Activated naive CD4-positive, alpha-beta T cell treated with anti-CD3 and anti-CD28 coated beads for 36 hours (primary cell): ENCODE measurements at regions not wholly inside any gene's neighbourhood (a gene's known extent, or its start where the extent isn't known, plus 50 kb on each side); places are given as distances from the start of the nearest gene placed in this dataset.

Experiments
- CTCF ChIA-PET: fragments of 350-600 bp; sonication (Branson Sonifier 250); formaldehyde crosslinking; loops from one replicate; lab custom pipeline; 2021; ENCODE audit warnings: antibody characterized with exemption; lab: Charles Lee
- DNase-seq: peaks from one replicate; pipeline ENCODE4 v3.0.0-alpha.2; 2020
- H3K27ac Mint-ChIP-seq: one replicate; pipeline ENCODE4 v1.8.0; 2021; ENCODE audit warnings: mild to moderate bottlenecking, mixed read lengths
- H3K27me3 Mint-ChIP-seq: one replicate; pipeline ENCODE4 v1.8.0; 2021; ENCODE audit warnings: low read depth, mixed read lengths
- H3K36me3 Mint-ChIP-seq: one replicate; pipeline ENCODE4 v1.8.0; 2021; ENCODE audit warnings: low read depth, mixed read lengths
- H3K4me1 Mint-ChIP-seq: one replicate; pipeline ENCODE4 v1.8.0; 2021; ENCODE audit warnings: low read depth, mixed read lengths
- H3K4me3 Mint-ChIP-seq: one replicate; pipeline ENCODE4 v1.8.0; 2021; ENCODE audit warnings: mild to moderate bottlenecking, moderate library complexity, mixed read lengths
- H3K9me3 Mint-ChIP-seq: one replicate; pipeline ENCODE4 v1.8.0; 2021; ENCODE audit warnings: mixed read lengths
- intact Hi-C: fragments of 100-400 bp; cut with micrococcal nuclease; formaldehyde crosslinking; loops from one replicate; pipeline ENCODE4 v1.15.1; 2023

DNA sequence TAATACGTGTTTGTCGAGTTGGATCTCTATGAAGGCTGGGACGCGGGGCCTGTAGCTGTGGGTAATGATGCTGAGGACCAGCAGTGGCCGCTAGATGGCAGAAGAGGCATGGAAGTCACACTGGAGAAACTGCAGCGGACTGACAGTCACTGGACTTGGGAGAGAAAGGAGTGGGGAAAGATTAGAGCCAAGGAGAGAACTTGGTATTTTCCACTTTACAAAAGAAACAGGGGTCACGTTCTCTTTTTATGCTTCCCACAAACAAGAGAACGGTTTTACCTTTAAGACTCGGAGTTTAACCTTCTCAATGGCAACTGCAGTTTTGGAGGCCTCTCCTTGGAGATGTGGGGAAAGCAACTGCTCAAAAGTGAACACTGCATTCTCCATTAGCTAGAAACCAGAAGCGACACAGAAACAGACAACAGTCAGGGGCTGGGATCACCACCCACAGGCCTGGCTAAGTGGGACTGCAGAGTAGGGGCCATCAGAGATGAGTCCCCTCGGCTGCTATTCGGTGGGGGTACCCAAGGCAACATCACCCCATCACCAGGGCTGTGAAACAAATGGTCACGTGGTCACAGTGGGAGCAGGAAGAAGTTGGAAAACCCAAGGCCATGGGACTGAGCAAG lies 51.1 kb upstream of the EDEM3 start:
- CTCF ChIA-PET: interaction anchor here (0.6 to 5.6 kb wide), 48 partner anchors 8 to 875 kb away, joined by 3 to 147 read pairs (median 4); partner anchors contain the start of gene NIBAN1
- Mint-ChIP-seq H3K36me3 (no peaks in the 10 kb centered on the region), H3K4me3 (no peak overlapping the region), H3K9me3 (no peaks in the 10 kb centered on the region), H3K27me3 (no peaks in the 10 kb centered on the region), H3K27ac (peak overlapping the region; percentile 6), H3K4me1 (peaks cover 2% of the 10 kb centered on the region)
- intact Hi-C loops: loop anchor here (1.0 to 5.0 kb wide), 5 partner anchors 177 to 875 kb away; partner anchors contain the start of genes SWT1 and TRMT1L
- DNase-seq: peak; percentile 90
